ENCODE measurements at regions not wholly inside any gene's neighbourhood (a gene's known extent, or its start where the extent isn't known, plus 50 kb on each side); places are given as distances from the start of the nearest gene placed in this dataset.

- no peaks in the 10 kb centered on the region for H3K9me3 Mint-ChIP-seq
Observed at GRCh38 chr5:26737348-26738265, 300.8 kb downstream of the CDH9 start.

GRCh38 chr5:26727916-26728315 lies 310.5 kb downstream of the CDH9 start:
- Mint-ChIP-seq H3K4me1 (no peaks in the 10 kb centered on the region), H3K9me3 (peaks cover 4% of the 10 kb centered on the region), H3K4me3 (no peak overlapping the region), H3K27ac (no peak overlapping the region), H3K36me3 (no peaks in the 10 kb centered on the region), H3K27me3 (no peaks in the 10 kb centered on the region)
- no peak for DNase-seq
- no peak for ATAC-seq (ENCODE audit: low read depth)
- POLR2A ChIA-PET = no interaction called here

More at GRCh38 chr5:26737348-26738265, 300.8 kb downstream of the CDH9 start:
- POLR2A ChIA-PET = no interaction called here
- H3K4me3 Mint-ChIP-seq = no peak overlapping the region
- no peaks in the 10 kb centered on the region for H3K36me3 Mint-ChIP-seq
- H3K27me3 Mint-ChIP-seq = no peaks in the 10 kb centered on the region
- DNase-seq (no peak), ATAC-seq (ENCODE audit: low read depth) (no peak)
- H3K4me1 Mint-ChIP-seq = no peaks in the 10 kb centered on the region
- H3K27ac Mint-ChIP-seq = no peak overlapping the region

- no peaks in the 10 kb centered on the region for H3K4me1 Mint-ChIP-seq
- H3K9me3 Mint-ChIP-seq = no peaks in the 10 kb centered on the region
- no peaks in the 10 kb centered on the region for H3K36me3 Mint-ChIP-seq
- POLR2A ChIA-PET = no interaction called here
- no peak overlapping the region for H3K4me3 Mint-ChIP-seq
- H3K27ac Mint-ChIP-seq = no peak overlapping the region
- DNase-seq = no peak
- no peaks in the 10 kb centered on the region for H3K27me3 Mint-ChIP-seq
- no peak for ATAC-seq (ENCODE audit: low read depth)
Observed at GRCh38 chr5:26719803-26720202, 318.6 kb downstream of the CDH9 start.

GRCh38 chr5:26700759-26701384 lies 337.5 kb downstream of the CDH9 start:
- POLR2A ChIA-PET = no interaction called here
- Mint-ChIP-seq H3K36me3 (no peaks in the 10 kb centered on the region), H3K27ac (no peak overlapping the region), H3K4me3 (no peak overlapping the region), H3K4me1 (no peaks in the 10 kb centered on the region), H3K27me3 (no peaks in the 10 kb centered on the region), H3K9me3 (peaks cover 6% of the 10 kb centered on the region)
- no peak for DNase-seq
- no peak for ATAC-seq (ENCODE audit: low read depth)

GRCh38 chr5:26692952-26693351 lies 345.4 kb downstream of the CDH9 start:
- Mint-ChIP-seq H3K36me3 (no peaks in the 10 kb centered on the region), H3K4me1 (no peaks in the 10 kb centered on the region), H3K9me3 (peaks cover 6% of the 10 kb centered on the region), H3K27me3 (no peaks in the 10 kb centered on the region), H3K27ac (no peak overlapping the region), H3K4me3 (no peak overlapping the region)
- POLR2A ChIA-PET = interaction anchor here (0.6 kb wide), 1 partner anchor 23 kb away, joined by 3 read pairs; no protein-coding TSS in a partner anchor
- DNase-seq (no peak), ATAC-seq (ENCODE audit: low read depth) (no peak)

- Mint-ChIP-seq H3K36me3 (no peaks in the 10 kb centered on the region), H3K9me3 (peaks cover 5% of the 10 kb centered on the region), H3K4me3 (no peak overlapping the region), H3K27ac (no peak overlapping the region), H3K27me3 (no peaks in the 10 kb centered on the region), H3K4me1 (no peaks in the 10 kb centered on the region)
- no peak for ATAC-seq (ENCODE audit: low read depth)
- POLR2A ChIA-PET = no interaction called here
- no peak for DNase-seq
Observed at GRCh38 chr5:26691486-26691885, 346.9 kb downstream of the CDH9 start.

- Mint-ChIP-seq H3K27ac (no peak overlapping the region), H3K4me1 (no peaks in the 10 kb centered on the region), H3K9me3 (peaks cover 5% of the 10 kb centered on the region), H3K27me3 (no peaks in the 10 kb centered on the region), H3K4me3 (no peak overlapping the region), H3K36me3 (no peaks in the 10 kb centered on the region)
- POLR2A ChIA-PET = no interaction called here
- ATAC-seq (ENCODE audit: low read depth) (no peak), DNase-seq (no peak)
Observed at GRCh38 chr5:26690511-26690910, 347.9 kb downstream of the CDH9 start.

GRCh38 chr5:26681861-26682260 lies 356.5 kb downstream of the CDH9 start:
- Mint-ChIP-seq H3K36me3 (no peaks in the 10 kb centered on the region), H3K4me1 (no peaks in the 10 kb centered on the region), H3K27ac (no peak overlapping the region), H3K4me3 (no peak overlapping the region), H3K9me3 (peaks cover 7% of the 10 kb centered on the region), H3K27me3 (no peaks in the 10 kb centered on the region)
- no peak for ATAC-seq (ENCODE audit: low read depth)
- no peak for DNase-seq
- POLR2A ChIA-PET = no interaction called here

- DNase-seq (no peak), ATAC-seq (ENCODE audit: low read depth) (no peak)
- Mint-ChIP-seq H3K36me3 (no peaks in the 10 kb centered on the region), H3K4me1 (no peaks in the 10 kb centered on the region), H3K4me3 (no peak overlapping the region), H3K27ac (no peak overlapping the region), H3K27me3 (no peaks in the 10 kb centered on the region), H3K9me3 (no peaks in the 10 kb centered on the region)
- POLR2A ChIA-PET = no interaction called here
Observed at GRCh38 chr5:26674846-26675245, 363.5 kb downstream of the CDH9 start.

GRCh38 chr5:26669523-26669922 lies 368.9 kb downstream of the CDH9 start:
- H3K36me3 Mint-ChIP-seq = no peaks in the 10 kb centered on the region
- no peaks in the 10 kb centered on the region for H3K9me3 Mint-ChIP-seq
- H3K27ac Mint-ChIP-seq = no peak overlapping the region
- DNase-seq (no peak), ATAC-seq (ENCODE audit: low read depth) (no peak)
- no peaks in the 10 kb centered on the region for H3K4me1 Mint-ChIP-seq
- H3K4me3 Mint-ChIP-seq = no peak overlapping the region
- POLR2A ChIA-PET = interaction anchor here (0.6 kb wide), 1 partner anchor 23 kb away, joined by 3 read pairs; no protein-coding TSS in a partner anchor
- no peaks in the 10 kb centered on the region for H3K27me3 Mint-ChIP-seq

- H3K4me1 Mint-ChIP-seq = no peaks in the 10 kb centered on the region
- no peak overlapping the region for H3K4me3 Mint-ChIP-seq
- H3K36me3 Mint-ChIP-seq = no peaks in the 10 kb centered on the region
- ATAC-seq (ENCODE audit: low read depth) (no peak), DNase-seq (no peak)
- no peak overlapping the region for H3K27ac Mint-ChIP-seq
- no peaks in the 10 kb centered on the region for H3K9me3 Mint-ChIP-seq
- POLR2A ChIA-PET = no interaction called here
- no peaks in the 10 kb centered on the region for H3K27me3 Mint-ChIP-seq
Observed at GRCh38 chr5:26669031-26669430, 369.4 kb downstream of the CDH9 start.

GRCh38 chr5:26666371-26666770 lies 372.0 kb downstream of the CDH9 start:
- ATAC-seq (ENCODE audit: low read depth) = no peak

GRCh38 chr5:26663500-26663899 lies 374.9 kb downstream of the CDH9 start:
- DNase-seq = no peak
- ATAC-seq (ENCODE audit: low read depth) = no peak
- Mint-ChIP-seq H3K36me3 (no peaks in the 10 kb centered on the region), H3K27ac (no peak overlapping the region), H3K4me1 (no peaks in the 10 kb centered on the region), H3K4me3 (no peak overlapping the region), H3K9me3 (peaks cover 2% of the 10 kb centered on the region), H3K27me3 (no peaks in the 10 kb centered on the region)
- POLR2A ChIA-PET = no interaction called here

More at GRCh38 chr5:26666371-26666770, 372.0 kb downstream of the CDH9 start:
- DNase-seq = no peak
- Mint-ChIP-seq H3K27ac (no peak overlapping the region), H3K27me3 (no peaks in the 10 kb centered on the region), H3K36me3 (no peaks in the 10 kb centered on the region), H3K4me1 (no peaks in the 10 kb centered on the region), H3K9me3 (no peaks in the 10 kb centered on the region), H3K4me3 (no peak overlapping the region)
- POLR2A ChIA-PET = no interaction called here

- no peaks in the 10 kb centered on the region for H3K4me1 Mint-ChIP-seq
- POLR2A ChIA-PET = no interaction called here
- H3K9me3 Mint-ChIP-seq = peaks cover 2% of the 10 kb centered on the region
- DNase-seq = no peak
- no peak overlapping the region for H3K4me3 Mint-ChIP-seq
- H3K27ac Mint-ChIP-seq = no peak overlapping the region
- ATAC-seq (ENCODE audit: low read depth) = no peak
- no peaks in the 10 kb centered on the region for H3K27me3 Mint-ChIP-seq
- H3K36me3 Mint-ChIP-seq = no peaks in the 10 kb centered on the region
Observed at GRCh38 chr5:26662806-26663360, 375.5 kb downstream of the CDH9 start.
